OCI-LY3 (cell line): ENCODE measurements at regions not wholly inside any gene's neighbourhood (a gene's known extent, or its start where the extent isn't known, plus 50 kb on each side); places are given as distances from the start of the nearest gene placed in this dataset.

Experiments used
- EZH2phosphoT487 ChIP-seq: fragments of 200-600 bp; shearing (Covaris generic); IDR thresholded peaks from 2 replicates; pipeline ENCODE4 v1.6.1; 2018; ENCODE audit warnings: antibody characterized with exemption, mixed run types, low read depth
- TF ChIP-seq, protein P1 (sequence below): fragments of 200-600, 300-600 bp; sonication (generic); IDR thresholded peaks from 2 replicates; pipeline ENCODE4 v1.5.1; 2014; ENCODE audit warnings: antibody characterized with exemption, low read length, low read depth

DNA sequence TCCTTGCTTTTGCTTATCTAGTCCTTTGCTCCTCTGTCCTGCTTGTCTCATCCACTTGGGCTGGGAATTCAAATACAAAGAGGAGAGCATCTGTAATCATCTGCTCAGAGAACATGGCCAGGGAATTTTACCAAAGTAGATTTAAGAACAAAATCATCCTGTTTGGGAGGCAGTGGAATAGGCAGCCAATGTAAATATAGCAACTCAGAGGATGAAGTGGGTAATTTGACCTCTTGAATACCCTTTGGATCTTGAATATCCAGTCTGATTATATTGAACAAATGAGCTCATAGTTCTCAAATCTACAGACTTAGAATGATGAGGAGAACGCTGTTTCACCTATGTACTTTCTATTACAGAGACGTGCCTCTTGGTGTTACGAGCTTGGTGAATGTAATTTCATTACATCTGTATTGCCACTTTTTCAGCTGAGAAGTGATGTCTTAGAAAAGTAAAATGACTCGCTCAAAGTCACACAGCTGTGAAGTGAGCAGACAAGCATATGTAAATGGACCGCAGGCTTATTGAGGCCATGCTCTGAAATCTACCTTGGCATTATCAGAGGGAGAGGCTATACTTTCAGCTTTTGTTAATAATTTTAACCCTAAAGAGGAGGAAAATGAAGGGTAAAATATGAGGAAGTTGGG is 266.3 kb downstream of the MTX2 start:
- TF ChIP-seq, protein P1, sequence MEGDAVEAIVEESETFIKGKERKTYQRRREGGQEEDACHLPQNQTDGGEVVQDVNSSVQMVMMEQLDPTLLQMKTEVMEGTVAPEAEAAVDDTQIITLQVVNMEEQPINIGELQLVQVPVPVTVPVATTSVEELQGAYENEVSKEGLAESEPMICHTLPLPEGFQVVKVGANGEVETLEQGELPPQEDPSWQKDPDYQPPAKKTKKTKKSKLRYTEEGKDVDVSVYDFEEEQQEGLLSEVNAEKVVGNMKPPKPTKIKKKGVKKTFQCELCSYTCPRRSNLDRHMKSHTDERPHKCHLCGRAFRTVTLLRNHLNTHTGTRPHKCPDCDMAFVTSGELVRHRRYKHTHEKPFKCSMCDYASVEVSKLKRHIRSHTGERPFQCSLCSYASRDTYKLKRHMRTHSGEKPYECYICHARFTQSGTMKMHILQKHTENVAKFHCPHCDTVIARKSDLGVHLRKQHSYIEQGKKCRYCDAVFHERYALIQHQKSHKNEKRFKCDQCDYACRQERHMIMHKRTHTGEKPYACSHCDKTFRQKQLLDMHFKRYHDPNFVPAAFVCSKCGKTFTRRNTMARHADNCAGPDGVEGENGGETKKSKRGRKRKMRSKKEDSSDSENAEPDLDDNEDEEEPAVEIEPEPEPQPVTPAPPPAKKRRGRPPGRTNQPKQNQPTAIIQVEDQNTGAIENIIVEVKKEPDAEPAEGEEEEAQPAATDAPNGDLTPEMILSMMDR: no peak
- no peak for TF ChIP-seq EZH2phosphoT487
